Gastroesophageal sphincter (tissue), 4 donors: ENCODE measurements at regions not wholly inside any gene's neighbourhood (a gene's known extent, or its start where the extent isn't known, plus 50 kb on each side); places are given as distances from the start of the nearest gene placed in this dataset.

Experiments
- ATAC-seq: fragments of 150-250 bp; one replicate; pipeline ENCODE4 v1.9.1; 2016; ENCODE audit warnings: mild to moderate bottlenecking, moderate library complexity
- H3K27ac ChIP-seq, 4 donors: fragments of 200-600 bp; sonication (generic) in 3 of 4; 1 replicate in 3 of 4; 2 replicates in 1 of 4; pipeline ENCODE4 v1.5.1; 2016 to 2019
- H3K27me3 ChIP-seq: fragments of 200-600 bp; sonication (generic); one replicate; pipeline ENCODE4 v1.5.1; 2019
- H3K36me3 ChIP-seq, 2 donors: fragments of 200-600 bp; sonication (generic); one replicate each; pipeline ENCODE4 v1.5.1; 2019; ENCODE audit warnings: control low read depth in 1 of 2
- H3K4me1 ChIP-seq, 3 donors: fragments of 200-600 bp; sonication (generic); 1 replicate in 2 of 3; 2 replicates in 1 of 3; pipeline ENCODE4 v1.5.1; 2016 to 2019; ENCODE audit warnings: control low read depth in 2 of 3
- H3K4me3 ChIP-seq, 2 donors: fragments of 200-600 bp; sonication (generic); one replicate each; pipeline ENCODE4 v1.5.1; 2019; ENCODE audit warnings: mild to moderate bottlenecking in 1 of 2, moderate library complexity in 1 of 2
- H3K9me3 ChIP-seq, 3 donors: fragments of 200-600 bp; sonication (generic); one replicate each; pipeline ENCODE4 v1.5.1; 2017 to 2019; ENCODE audit warnings: control low read depth in 2 of 3
- EP300 ChIP-seq: sonication (generic); formaldehyde crosslinking; IDR thresholded peaks from one replicate; pipeline ENCODE4 v1.6.1; 2017; ENCODE audit warnings: antibody characterized with exemption, mild to moderate bottlenecking
- POLR2A ChIP-seq, 2 donors: fragments of 450-650 bp; IDR thresholded peaks; one replicate each; pipeline ENCODE4 v1.6.1; 2017; ENCODE audit warnings: antibody characterized with exemption in 2 of 2, mild to moderate bottlenecking in 2 of 2, moderate library complexity in 1 of 2
- POLR2AphosphoS5 ChIP-seq: sonication (generic); formaldehyde crosslinking; IDR thresholded peaks from one replicate; pipeline ENCODE4 v1.6.1; 2017; ENCODE audit warnings: antibody characterized with exemption
- WGBS, 2 donors: methylation state at CpG; one replicate each; pipeline ENCODE4 v1.1.5; 2018; ENCODE audit warnings: low coverage in 1 of 2; 5-methylcytosine and 5-hydroxymethylcytosine counted together
- TF ChIP-seq, protein P1 (sequence below), 4 experiments: fragments of 200-600 bp in 2 of 4; fragments of 450-650 bp in 2 of 4; sonication (generic) in 1 of 4; IDR thresholded peaks; one replicate each; pipeline ENCODE4 v1.5.1; 2017 to 2019; ENCODE audit warnings: antibody characterized with exemption in 4 of 4, mild to moderate bottlenecking in 2 of 4, moderate library complexity in 2 of 4

DNA sequence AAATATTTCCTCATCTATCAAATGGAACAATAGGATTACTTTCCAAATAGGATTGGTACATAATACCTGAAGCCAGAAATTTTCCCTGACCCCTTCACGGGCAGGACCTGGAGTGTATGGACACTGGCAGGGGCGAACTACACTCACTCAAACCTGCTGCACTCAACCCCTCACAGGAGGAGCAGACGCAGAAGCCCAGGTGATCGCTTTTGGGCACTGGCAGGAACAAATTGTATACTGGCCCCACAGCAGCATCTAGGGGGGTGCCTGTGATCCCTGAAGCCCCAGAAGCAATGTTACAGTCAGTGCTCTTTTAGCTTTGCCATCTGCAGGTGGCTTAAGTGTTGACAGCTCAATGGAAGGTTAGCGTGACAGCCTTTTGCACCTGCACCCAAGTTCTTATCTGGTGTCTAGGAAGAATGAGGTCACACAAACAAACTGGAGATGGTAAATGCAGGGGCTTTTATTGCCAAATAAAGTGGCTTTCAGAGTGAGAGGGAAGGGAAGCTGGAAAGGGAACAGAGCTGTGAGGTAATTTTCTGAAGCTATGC, 199.2 kb upstream of the NEGR1 start:
- no peak overlapping the region for H3K27ac ChIP-seq
- H3K9me3 ChIP-seq, result no peaks in the 10 kb centered on the region
- peaks cover 0 to 6% (median 0%) of the 10 kb centered on the region in 3 donors for H3K4me1 ChIP-seq
- no peaks in the 10 kb centered on the region for H3K36me3 ChIP-seq
- no peak for ATAC-seq
- TF ChIP-seq, protein P1, sequence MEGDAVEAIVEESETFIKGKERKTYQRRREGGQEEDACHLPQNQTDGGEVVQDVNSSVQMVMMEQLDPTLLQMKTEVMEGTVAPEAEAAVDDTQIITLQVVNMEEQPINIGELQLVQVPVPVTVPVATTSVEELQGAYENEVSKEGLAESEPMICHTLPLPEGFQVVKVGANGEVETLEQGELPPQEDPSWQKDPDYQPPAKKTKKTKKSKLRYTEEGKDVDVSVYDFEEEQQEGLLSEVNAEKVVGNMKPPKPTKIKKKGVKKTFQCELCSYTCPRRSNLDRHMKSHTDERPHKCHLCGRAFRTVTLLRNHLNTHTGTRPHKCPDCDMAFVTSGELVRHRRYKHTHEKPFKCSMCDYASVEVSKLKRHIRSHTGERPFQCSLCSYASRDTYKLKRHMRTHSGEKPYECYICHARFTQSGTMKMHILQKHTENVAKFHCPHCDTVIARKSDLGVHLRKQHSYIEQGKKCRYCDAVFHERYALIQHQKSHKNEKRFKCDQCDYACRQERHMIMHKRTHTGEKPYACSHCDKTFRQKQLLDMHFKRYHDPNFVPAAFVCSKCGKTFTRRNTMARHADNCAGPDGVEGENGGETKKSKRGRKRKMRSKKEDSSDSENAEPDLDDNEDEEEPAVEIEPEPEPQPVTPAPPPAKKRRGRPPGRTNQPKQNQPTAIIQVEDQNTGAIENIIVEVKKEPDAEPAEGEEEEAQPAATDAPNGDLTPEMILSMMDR (IDR thresholded peaks at IDR 0.05), result no peak
- TF ChIP-seq POLR2A (IDR thresholded peaks at IDR 0.05), result no peak
- TF ChIP-seq POLR2AphosphoS5, result no peak
- no peak for TF ChIP-seq EP300
- WGBS, 2 donors, result 83 to 93% methylated on average over 3 to 4 of the region's 5 CpGs
- no peak overlapping the region for H3K4me3 ChIP-seq
- H3K27me3 ChIP-seq, result no peaks in the 10 kb centered on the region

DNA sequence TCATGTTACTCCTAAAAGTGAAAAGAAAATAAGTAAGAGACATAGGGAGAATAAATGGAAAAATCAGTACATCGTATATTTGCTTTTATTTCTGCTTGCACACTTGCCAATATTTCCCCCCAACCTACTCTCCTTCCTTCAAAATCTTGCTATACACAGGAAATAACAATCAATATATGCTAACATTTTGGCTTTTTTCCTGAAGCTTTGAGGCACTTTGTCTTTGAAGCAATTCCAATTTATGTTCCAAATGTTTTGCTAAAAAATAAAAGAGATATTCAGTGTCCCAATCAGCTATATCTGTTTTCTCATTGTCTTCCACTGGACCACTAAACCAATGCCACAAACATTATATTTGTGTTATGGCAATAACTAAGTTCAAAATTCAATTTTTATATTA, 184.0 kb upstream of the NEGR1 start:
- TF ChIP-seq EP300, result no peak
- no peak for TF ChIP-seq POLR2AphosphoS5
- no peak for TF ChIP-seq POLR2A (IDR thresholded peaks at IDR 0.05)
- no peaks in the 10 kb centered on the region for H3K36me3 ChIP-seq
- H3K27ac ChIP-seq, result no peak overlapping the region
- H3K27me3 ChIP-seq, result no peaks in the 10 kb centered on the region
- H3K9me3 ChIP-seq, result no peaks in the 10 kb centered on the region
- no peaks in the 10 kb centered on the region for H3K4me1 ChIP-seq
- no peak overlapping the region for H3K4me3 ChIP-seq
- WGBS, 2 donors, result 56 to 62% methylated on average over 1 of the region's 1 CpG
- ATAC-seq, result no peak

DNA sequence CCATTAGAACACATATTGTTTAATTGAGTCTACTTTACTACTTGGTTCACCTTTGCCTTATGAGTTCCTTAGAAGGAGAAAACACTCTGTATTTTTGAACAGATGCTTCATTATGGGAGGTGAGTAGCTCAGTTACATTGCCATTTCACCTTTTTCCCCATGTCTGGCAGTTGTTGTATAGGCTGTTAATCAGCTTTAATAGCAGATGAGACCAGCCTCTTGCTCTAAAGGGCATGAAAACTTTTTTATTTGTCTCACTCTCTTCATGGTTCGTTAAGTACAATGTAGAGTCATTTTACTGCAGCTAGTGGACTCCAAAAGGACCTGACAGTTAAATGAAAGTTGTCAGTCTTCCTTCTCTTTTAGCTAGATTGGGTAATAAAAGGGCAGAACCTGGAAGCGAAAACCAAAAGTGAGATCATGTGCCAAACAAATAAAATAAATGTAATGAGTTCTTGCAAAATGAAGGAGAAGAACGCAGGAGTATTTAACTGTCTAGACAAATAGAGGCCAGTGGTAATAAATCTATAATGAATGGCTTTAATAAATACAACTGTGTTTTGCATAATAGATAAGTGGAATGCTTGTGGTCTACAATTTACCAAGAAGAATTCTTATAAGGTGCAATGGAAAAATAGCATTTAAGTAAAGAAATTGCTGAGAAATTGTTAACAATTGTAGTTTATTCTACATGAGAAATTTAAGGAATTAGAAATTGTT, 180.0 kb upstream of the NEGR1 start:
- no peak for ATAC-seq
- H3K27ac ChIP-seq, result no peak overlapping the region
- no peak overlapping the region for H3K4me3 ChIP-seq
- TF ChIP-seq, protein P1 (IDR thresholded peaks at IDR 0.05), result no peak
- TF ChIP-seq EP300 (no peak), POLR2AphosphoS5 (no peak), POLR2A (IDR thresholded peaks at IDR 0.05) (no peak)
- no peaks in the 10 kb centered on the region for H3K27me3 ChIP-seq
- H3K36me3 ChIP-seq, result no peaks in the 10 kb centered on the region
- H3K9me3 ChIP-seq, result no peaks in the 10 kb centered on the region
- WGBS, 2 donors, result 89 to 100% methylated on average over 3 of the region's 3 CpGs
- no peaks in the 10 kb centered on the region for H3K4me1 ChIP-seq

DNA sequence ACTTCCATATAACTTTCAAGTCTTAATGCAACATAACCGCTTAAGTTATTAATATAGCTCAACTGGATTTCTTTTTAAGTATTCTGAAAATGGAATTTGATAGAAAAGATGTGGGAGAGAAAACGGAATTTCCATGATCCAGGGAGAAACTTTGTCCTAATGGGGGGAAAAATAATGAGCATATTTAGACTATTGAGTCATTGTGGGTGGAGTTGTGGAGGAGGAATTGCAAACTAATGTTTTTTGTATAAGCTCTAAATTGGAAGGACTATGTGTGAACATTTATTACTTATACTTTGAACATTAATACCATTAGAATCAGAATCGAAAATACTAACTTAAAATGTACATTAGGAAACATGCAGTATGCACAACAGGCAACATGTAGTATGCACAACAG, 159.9 kb upstream of the NEGR1 start:
- no peak overlapping the region for H3K4me3 ChIP-seq
- 78 to 83% methylated on average over 3 of the region's 3 CpGs for WGBS, 2 donors

DNA sequence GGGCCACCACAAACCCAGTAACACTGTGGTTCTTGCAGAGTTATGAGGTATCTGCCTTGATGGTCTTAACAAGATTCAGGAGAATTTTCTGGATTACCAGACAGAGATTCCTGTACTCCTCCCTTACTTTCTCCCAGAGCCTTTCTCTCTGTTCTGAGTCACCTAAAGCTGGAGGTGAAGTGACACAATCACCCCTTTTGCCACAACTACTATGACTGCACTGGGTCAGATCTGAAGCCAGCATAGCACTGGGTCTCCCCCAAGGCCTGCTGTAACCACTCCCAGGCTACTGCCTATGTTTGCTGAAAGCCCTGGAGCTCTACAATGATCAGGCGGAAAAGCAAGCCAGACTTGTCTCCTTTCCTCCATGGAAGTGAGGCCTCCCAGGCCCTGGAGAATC, 156.7 kb upstream of the NEGR1 start:
- H3K4me1 ChIP-seq, result no peaks in the 10 kb centered on the region
- ATAC-seq, result no peak
- WGBS, 2 donors, result no CpG with 5 or more reads among the region's 1 CpG
- no peaks in the 10 kb centered on the region for H3K27me3 ChIP-seq
- H3K9me3 ChIP-seq, result no peaks in the 10 kb centered on the region
- TF ChIP-seq POLR2AphosphoS5, result no peak
- TF ChIP-seq, protein P1 (IDR thresholded peaks at IDR 0.05), result no peak
- no peak for TF ChIP-seq POLR2A (IDR thresholded peaks at IDR 0.05)
- no peak for TF ChIP-seq EP300
- no peaks in the 10 kb centered on the region for H3K36me3 ChIP-seq
- no peak overlapping the region for H3K4me3 ChIP-seq
- no peak overlapping the region for H3K27ac ChIP-seq

More for the DNA sequence above, 159.9 kb upstream of the NEGR1 start:
- no peaks in the 10 kb centered on the region for H3K9me3 ChIP-seq
- H3K36me3 ChIP-seq, result no peaks in the 10 kb centered on the region
- H3K27me3 ChIP-seq, result no peaks in the 10 kb centered on the region
- TF ChIP-seq, protein P1 (IDR thresholded peaks at IDR 0.05), result no peak
- TF ChIP-seq POLR2AphosphoS5 (no peak), POLR2A (IDR thresholded peaks at IDR 0.05) (no peak), EP300 (no peak)
- no peaks in the 10 kb centered on the region for H3K4me1 ChIP-seq
- no peak overlapping the region for H3K27ac ChIP-seq
- ATAC-seq, result no peak
